ENCODE measurements at regions not wholly inside any gene's neighbourhood (a gene's known extent, or its start where the extent isn't known, plus 50 kb on each side); places are given as distances from the start of the nearest gene placed in this dataset.

- no peak for DNase-seq (ENCODE audit: low spot score)
Measured at GRCh38 chr6:119598883-119599282, 249.3 kb upstream of the MAN1A1 start.

DNA sequence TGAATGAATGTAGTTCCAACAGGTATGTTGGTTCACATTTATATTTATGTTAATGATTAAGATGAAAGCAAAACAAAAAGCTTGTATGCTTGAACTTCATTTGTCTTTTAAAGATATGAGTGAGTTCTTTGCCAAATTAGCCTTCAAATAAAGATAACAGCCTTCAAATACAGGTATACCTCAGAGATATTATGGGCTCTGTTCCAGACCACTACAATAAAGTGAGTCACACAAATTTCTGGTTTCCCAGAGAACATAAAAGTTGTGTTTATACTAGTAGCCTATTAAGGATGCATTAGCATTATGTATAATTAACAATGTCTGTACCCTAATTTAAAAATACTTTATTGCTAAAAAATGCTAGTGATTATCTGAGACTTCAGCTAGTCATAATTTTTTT is 245.3 kb upstream of the MAN1A1 start:
- no peak for DNase-seq (ENCODE audit: low spot score)

DNA sequence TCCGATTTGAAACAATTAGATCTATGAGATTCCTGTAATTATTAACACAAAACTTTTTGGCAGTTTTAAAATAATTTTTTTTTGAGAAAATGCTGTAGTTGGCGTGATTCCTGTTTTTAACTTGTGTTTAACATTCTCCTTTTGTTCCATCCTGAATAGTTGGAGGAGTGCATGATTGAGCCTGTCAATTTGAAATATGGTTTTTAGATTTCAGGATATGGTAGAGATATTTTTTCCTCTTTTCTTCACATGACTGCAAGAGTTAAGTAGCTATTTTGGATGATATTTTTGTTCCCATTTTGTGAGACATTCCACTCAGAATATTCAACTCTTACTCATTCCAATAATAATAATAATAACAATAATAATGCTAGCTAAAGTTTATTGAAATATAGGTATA is 241.7 kb upstream of the MAN1A1 start:
- DNase-seq (ENCODE audit: low spot score) = no peak

DNA sequence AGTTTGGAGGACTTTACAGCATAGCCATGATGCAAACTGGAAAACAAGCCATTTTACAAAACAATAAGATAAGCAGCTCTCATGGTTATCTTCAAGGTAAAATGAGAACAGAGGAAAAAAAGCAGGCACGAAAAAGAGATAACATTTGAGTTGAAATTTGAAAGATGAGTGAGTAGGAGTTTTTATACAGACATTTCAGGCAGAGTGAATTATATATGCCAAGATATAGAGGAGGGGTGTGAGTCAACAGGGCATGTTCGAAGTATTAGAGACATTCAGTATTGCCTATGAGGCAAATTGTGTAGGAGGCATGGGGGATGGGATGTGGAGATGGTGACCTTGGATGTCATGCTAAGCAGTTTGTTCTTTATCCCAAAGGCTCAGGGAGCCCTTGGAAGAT is 240.5 kb upstream of the MAN1A1 start:
- no peak for DNase-seq (ENCODE audit: low spot score)

GRCh38 chr6:119587537-119587936 is 238.0 kb upstream of the MAN1A1 start:
- DNase-seq (ENCODE audit: low spot score) = no peak

DNA sequence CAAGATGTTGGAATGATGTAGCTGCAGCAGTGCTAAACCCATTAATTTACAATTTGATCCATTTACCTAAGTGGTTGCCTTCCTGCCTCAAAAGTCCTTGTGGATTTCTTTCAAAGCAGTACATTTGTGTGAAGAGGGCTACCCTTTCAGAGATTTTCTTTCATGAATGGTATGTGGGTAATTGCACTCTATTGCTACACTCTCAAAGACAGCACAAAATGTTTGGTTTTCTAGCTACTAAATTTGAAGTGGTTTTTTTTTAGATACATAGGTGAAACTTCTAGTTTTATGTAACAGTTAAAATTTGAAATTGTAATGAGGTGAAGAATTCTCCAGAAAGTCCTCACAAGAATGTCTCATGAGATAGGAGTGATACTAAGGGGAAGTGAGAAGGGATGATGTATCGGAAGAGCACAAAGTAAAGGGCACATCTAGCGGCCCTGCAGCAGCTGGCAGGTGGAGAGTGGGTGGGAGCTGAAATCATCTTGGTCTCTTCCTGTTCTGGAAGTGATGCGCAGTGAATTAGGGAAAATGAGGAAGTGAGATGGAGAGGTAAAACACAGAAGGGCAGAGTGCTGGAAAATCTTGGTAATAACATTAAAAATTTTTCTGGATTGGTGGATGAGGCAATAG is 236.8 kb upstream of the MAN1A1 start:
- DNase-seq (ENCODE audit: low spot score) = no peak

DNA sequence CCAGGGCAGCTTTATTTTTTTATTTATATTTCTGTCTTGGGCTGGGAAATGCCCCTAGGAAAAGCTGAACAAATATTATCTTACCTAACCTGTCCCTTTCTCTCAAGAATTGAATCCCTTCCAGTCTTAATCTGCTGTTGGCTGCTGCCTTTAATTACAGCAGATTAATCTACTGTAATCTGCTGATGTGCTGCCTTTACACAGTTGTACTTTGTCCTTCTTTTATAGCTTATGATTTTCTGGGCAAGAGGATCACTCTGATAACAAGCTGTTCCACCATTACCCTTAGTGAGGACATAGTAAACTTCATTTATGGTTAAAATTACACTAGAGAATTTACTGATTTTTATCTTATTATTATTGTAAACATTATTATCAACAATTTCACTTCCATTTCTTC is 234.5 kb upstream of the MAN1A1 start:
- no peak for DNase-seq (ENCODE audit: low spot score)

DNA sequence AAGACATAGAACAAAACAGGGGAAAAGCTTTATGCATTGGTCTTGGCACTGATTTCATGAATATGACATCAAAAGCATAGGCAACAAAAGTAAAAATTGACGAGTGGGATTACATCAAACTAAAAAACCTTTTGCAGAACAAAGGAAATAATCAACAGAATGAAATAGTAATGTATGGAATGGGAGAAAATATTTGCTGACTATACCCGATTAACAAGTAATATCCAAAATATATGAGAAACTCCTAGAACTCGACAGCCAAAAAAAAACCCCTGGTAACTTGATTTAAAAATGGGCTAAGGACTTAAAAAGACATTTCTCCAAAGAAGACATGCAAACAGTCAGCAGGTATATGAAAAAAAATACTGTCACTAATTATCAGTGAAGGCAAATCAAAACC is 231.7 kb upstream of the MAN1A1 start:
- no peak for DNase-seq (ENCODE audit: low spot score)

GRCh38 chr6:119575721-119576120 is 226.2 kb upstream of the MAN1A1 start:
- DNase-seq (ENCODE audit: low spot score) = no peak

DNA sequence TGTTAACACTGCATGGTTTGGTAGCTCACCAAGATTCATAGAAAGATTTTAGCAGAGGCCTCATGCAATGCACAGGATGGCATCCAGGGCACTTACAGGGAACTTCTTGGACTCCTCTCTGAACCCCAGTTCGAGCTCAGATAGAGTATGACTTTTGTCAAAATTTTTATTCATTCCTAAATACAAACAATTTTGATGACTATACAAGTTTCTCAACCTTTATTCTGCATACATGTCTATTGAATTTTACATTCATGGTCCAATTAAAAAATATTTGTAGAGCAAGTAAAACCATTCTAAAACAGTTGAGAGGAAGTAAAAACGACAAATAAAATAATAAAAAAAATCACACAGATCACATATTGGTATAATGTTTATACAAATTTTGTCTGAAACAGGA is 219.0 kb upstream of the MAN1A1 start:
- no peak for DNase-seq (ENCODE audit: low spot score)

- DNase-seq (ENCODE audit: low spot score) = no peak
Measured at GRCh38 chr6:119566546-119567260, 217.1 kb upstream of the MAN1A1 start.

DNA sequence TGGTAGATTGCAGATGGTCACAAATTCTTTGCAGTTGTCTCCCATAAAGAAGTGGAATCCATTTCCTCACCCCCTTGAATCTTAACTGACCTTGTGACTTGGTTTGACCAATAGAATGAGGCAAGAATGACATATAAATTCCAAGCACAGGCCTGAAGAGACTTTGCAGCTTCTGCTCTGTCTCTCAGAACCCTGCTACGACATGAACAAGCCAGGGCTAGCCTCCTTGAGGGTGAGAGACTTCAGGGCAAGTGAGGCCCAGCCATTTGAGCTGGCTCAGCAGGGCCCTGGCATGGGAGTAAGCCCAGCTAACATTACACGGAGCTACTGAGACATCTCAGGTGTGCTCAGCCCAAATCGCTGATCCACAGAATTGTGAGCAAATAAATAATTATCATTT is 216.3 kb upstream of the MAN1A1 start:
- no peak for DNase-seq (ENCODE audit: low spot score)

GRCh38 chr6:119562168-119562567 is 212.6 kb upstream of the MAN1A1 start:
- DNase-seq (ENCODE audit: low spot score) = no peak

GRCh38 chr6:119559586-119559985 is 210.0 kb upstream of the MAN1A1 start:
- DNase-seq (ENCODE audit: low spot score) = no peak

GRCh38 chr6:119557239-119557638 is 207.7 kb upstream of the MAN1A1 start:
- no peak for DNase-seq (ENCODE audit: low spot score)

GRCh38 chr6:119552021-119552420 is 202.5 kb upstream of the MAN1A1 start:
- DNase-seq (ENCODE audit: low spot score) = no peak

GRCh38 chr6:119547024-119547423 is 197.5 kb upstream of the MAN1A1 start:
- DNase-seq (ENCODE audit: low spot score) = no peak

- no peak for DNase-seq (ENCODE audit: low spot score)
Measured at GRCh38 chr6:119545245-119545644, 195.7 kb upstream of the MAN1A1 start.

DNA sequence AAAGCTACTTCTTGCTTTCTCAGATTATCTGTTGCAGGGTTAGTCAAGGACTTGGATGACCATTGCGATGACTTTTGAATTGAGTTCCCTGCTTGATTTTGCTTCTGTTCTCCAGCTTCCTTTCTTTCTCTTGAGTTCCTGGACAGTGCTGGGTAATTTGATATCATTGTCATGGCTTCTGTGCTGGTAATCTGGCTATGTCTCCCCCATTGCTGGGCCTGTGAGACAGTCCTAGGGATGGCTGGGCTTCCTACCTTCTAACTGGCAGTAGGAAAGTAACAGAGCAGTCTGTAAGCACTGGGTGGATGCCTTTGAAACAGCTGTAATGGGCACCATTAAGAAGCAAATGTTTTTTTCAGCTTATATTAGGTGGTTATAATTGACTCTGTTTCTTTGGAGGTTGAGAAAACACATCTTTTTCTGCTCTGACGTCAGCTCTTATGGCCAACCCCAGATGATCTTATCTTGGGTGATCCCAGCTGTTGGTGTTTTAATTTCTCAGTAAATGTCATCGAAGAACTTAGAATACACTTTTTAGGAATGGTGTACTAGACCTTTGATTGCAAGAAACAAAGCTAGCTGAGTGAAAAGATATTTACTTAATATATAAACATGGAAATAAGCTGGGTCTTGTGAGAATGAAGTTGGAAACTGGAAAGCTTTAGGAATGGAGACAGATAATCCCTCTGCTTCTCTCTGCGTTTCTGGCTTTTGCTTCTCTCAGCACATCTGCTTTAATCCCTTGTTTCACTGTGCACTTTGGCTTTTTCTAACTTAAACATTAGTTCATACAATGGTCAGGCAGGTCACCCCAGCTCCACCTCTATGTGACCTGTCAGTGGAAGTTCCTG is 195.0 kb upstream of the MAN1A1 start:
- no peak for DNase-seq (ENCODE audit: low spot score)

GRCh38 chr6:119543332-119543731 is 193.8 kb upstream of the MAN1A1 start:
- no peak for DNase-seq (ENCODE audit: low spot score)

GRCh38 chr6:119542037-119542436 is 192.5 kb upstream of the MAN1A1 start:
- DNase-seq (ENCODE audit: low spot score) = no peak

- no peak for DNase-seq (ENCODE audit: low spot score)
Measured at GRCh38 chr6:119541132-119541905, 191.8 kb upstream of the MAN1A1 start.
